Psoas muscle (tissue), 7 donors: ENCODE measurements at regions not wholly inside any gene's neighbourhood (a gene's known extent, or its start where the extent isn't known, plus 50 kb on each side); places are given as distances from the start of the nearest gene placed in this dataset.

ENCODE experiments used
- ATAC-seq, 4 donors: fragments of 200-7000 bp; cut with Tn5 transposase; one replicate each; pipeline ENCODE4 v1.9.1; 2020; ENCODE audit warnings: moderate library complexity in 3 of 4, mild to moderate bottlenecking in 2 of 4
- DNase-seq, 2 donors: peaks; one replicate each; pipeline ENCODE4 v3.0.0-alpha.2; 2020
- H3K27ac ChIP-seq: fragments of 200-600 bp; one replicate; pipeline ENCODE4 v1.8.0; 2022
- H3K27me3 ChIP-seq, 3 donors: fragments of 200-600 bp in 1 of 3; one replicate each; pipeline versions ENCODE4 v1.6.1 to v1.8.0; 2013 to 2022; ENCODE audit warnings: low read length in 2 of 3, mild to moderate bottlenecking in 2 of 3, moderate library complexity in 1 of 3; ENCODE audit not compliant: insufficient read depth in 3 of 3
- H3K36me3 ChIP-seq, 2 donors: fragments of 200-600 bp in 1 of 2; one replicate each; pipeline versions ENCODE4 v1.6.1 to v1.8.0; 2013 to 2022; ENCODE audit warnings: low read depth in 1 of 2, mild to moderate bottlenecking in 1 of 2, moderate library complexity in 1 of 2; ENCODE audit not compliant: insufficient read depth in 1 of 2
- H3K4me1 ChIP-seq: fragments of 200-600 bp; one replicate; pipeline ENCODE4 v1.8.0; 2022
- H3K4me3 ChIP-seq: fragments of 200-600 bp; one replicate; pipeline ENCODE4 v1.8.0; 2022; ENCODE audit warnings: mild to moderate bottlenecking
- H3K9me3 ChIP-seq: fragments of 200-600 bp; one replicate; pipeline ENCODE4 v1.8.0; 2022
- CTCF ChIP-seq: fragments of 200-600 bp; IDR thresholded peaks from one replicate; pipeline ENCODE4 v1.8.0; 2022; ENCODE audit warnings: antibody characterized with exemption
- WGBS, 3 donors: extraction: QIAGEN DNeasy Blood & Tissue Kit; methylation state at CpG; one replicate each; pipeline versions ENCODE4 v1.1.6 to v1.1.7; 2013; 5-methylcytosine and 5-hydroxymethylcytosine counted together
- intact Hi-C, 2 donors: fragments of 100-400 bp; cut with DNase I; formaldehyde crosslinking; loops; one replicate each; pipeline versions ENCODE4 v1.11.0 to v1.14.2; 2022
- donor health status: healthy with polysubstance abuse.
- donor health status: DM: no; HTN: no; CAD: no; lungs with moderate emphysema.
- donor health status: Bipolar disorder and iron deficiency.
- donor health status: healthy.
- donor health status: DM: yes; HTN: yes; CAD: no.
- donor health status: DM: no; HTN: no; CAD: no.
- donor health status: DM: yes; HTN: yes; CAD: no.

GRCh38 chr4:28436191-28437080, 1575.8 kb downstream of the STIM2 start:
- H3K4me1 ChIP-seq = no peaks in the 10 kb centered on the region
- H3K9me3 ChIP-seq = no peaks in the 10 kb centered on the region
- no peak overlapping the region for H3K4me3 ChIP-seq
- WGBS, 3 donors = 70 to 78% (median 75%) methylated on average over 10 of the region's 10 CpGs
- no peak for TF ChIP-seq CTCF
- ATAC-seq = no peak
- DNase-seq = no peak
- H3K27ac ChIP-seq = no peak overlapping the region
- H3K36me3 ChIP-seq = no peaks in the 10 kb centered on the region
- intact Hi-C loops = no loop called here
- no peaks in the 10 kb centered on the region for H3K27me3 ChIP-seq

- intact Hi-C loops = no loop called here
- no peak for DNase-seq
- Histone ChIP-seq H3K27me3 (no peaks in the 10 kb centered on the region), H3K9me3 (no peaks in the 10 kb centered on the region), H3K27ac (no peak overlapping the region), H3K4me3 (no peak overlapping the region), H3K36me3 (no peaks in the 10 kb centered on the region), H3K4me1 (no peaks in the 10 kb centered on the region)
- TF ChIP-seq CTCF = no peak
- ATAC-seq = no peak
- 69 to 76% (median 71%) methylated on average over 3 of the region's 3 CpGs for WGBS, 3 donors
Observed at GRCh38 chr4:28443371-28443770, 1582.7 kb downstream of the STIM2 start.

- DNase-seq = no peak
- no peak overlapping the region for H3K27ac ChIP-seq
- H3K36me3 ChIP-seq = no peaks in the 10 kb centered on the region
- no peaks in the 10 kb centered on the region for H3K27me3 ChIP-seq
- intact Hi-C loops = no loop called here
- H3K4me1 ChIP-seq = no peaks in the 10 kb centered on the region
- no peak for TF ChIP-seq CTCF
- no peak for ATAC-seq
- 28 to 45% (median 36%) methylated on average over 7 of the region's 7 CpGs for WGBS, 3 donors
- H3K4me3 ChIP-seq = no peak overlapping the region
- H3K9me3 ChIP-seq = no peaks in the 10 kb centered on the region
Observed at GRCh38 chr4:28443801-28444412, 1583.3 kb downstream of the STIM2 start.

GRCh38 chr4:28444886-28445496, 1584.3 kb downstream of the STIM2 start:
- intact Hi-C loops = no loop called here
- Histone ChIP-seq H3K4me3 (no peak overlapping the region), H3K9me3 (no peaks in the 10 kb centered on the region), H3K27me3 (no peaks in the 10 kb centered on the region), H3K4me1 (no peaks in the 10 kb centered on the region), H3K27ac (no peak overlapping the region), H3K36me3 (no peaks in the 10 kb centered on the region)
- DNase-seq = no peak
- no peak for ATAC-seq
- 80 to 85% (median 85%) methylated on average over 3 of the region's 3 CpGs for WGBS, 3 donors
- no peak for TF ChIP-seq CTCF
